PC-9 (cell line): ENCODE measurements at regions not wholly inside any gene's neighbourhood (a gene's known extent, or its start where the extent isn't known, plus 50 kb on each side); places are given as distances from the start of the nearest gene placed in this dataset.

Experiments used
- CTCF ChIP-seq: fragments of 200-600 bp; sonication (generic); conservative IDR thresholded peaks from 2 replicates; pipeline ENCODE4 v1.6.1; 2017; ENCODE audit warnings: mixed run types, antibody characterized with exemption, mild to moderate bottlenecking, moderate library complexity
- EZH2 ChIP-seq: fragments of 200-600 bp; sonication (generic); IDR thresholded peaks from 2 replicates; pipeline ENCODE4 v1.8.0; 2017; ENCODE audit warnings: antibody characterized with exemption, low read depth

- TF ChIP-seq EZH2, result no peak
- TF ChIP-seq CTCF, result no peak
Measured at GRCh38 chr5:168171901-168172759, 119.3 kb upstream of the WWC1 start.
